ENCODE measurements at regions not wholly inside any gene's neighbourhood (a gene's known extent, or its start where the extent isn't known, plus 50 kb on each side); places are given as distances from the start of the nearest gene placed in this dataset.

DNA sequence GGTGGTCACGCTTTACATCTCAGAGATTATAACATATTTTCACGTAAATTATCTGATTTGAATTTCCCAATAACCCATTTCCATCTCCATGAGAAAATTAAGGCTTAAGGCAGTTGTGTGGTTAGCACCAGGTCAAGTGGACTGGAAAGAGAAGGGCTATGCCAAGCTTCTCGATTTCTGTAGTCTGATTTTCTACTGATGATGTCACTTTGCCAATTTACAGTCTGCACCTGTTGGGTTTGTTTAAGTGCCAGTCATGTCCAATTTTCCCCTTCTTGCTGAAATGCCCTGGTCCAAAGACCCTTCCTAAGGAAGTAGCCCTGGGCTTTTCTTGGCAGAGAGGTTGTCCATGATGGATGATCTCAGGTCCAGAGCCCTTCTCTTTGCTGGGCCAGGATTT lies 562.3 kb upstream of the BTBD3 start:
- Histone ChIP-seq H3K36me3 (no peaks in the 10 kb centered on the region), H3K4me1 (no peaks in the 10 kb centered on the region), H3K27me3 (no peaks in the 10 kb centered on the region), H3K4me3 (ENCODE audit: low read depth, low read length) (no peak overlapping the region), H3K9me3 (no peaks in the 10 kb centered on the region)
- no peak for DNase-seq
- TF ChIP-seq, protein P1, sequence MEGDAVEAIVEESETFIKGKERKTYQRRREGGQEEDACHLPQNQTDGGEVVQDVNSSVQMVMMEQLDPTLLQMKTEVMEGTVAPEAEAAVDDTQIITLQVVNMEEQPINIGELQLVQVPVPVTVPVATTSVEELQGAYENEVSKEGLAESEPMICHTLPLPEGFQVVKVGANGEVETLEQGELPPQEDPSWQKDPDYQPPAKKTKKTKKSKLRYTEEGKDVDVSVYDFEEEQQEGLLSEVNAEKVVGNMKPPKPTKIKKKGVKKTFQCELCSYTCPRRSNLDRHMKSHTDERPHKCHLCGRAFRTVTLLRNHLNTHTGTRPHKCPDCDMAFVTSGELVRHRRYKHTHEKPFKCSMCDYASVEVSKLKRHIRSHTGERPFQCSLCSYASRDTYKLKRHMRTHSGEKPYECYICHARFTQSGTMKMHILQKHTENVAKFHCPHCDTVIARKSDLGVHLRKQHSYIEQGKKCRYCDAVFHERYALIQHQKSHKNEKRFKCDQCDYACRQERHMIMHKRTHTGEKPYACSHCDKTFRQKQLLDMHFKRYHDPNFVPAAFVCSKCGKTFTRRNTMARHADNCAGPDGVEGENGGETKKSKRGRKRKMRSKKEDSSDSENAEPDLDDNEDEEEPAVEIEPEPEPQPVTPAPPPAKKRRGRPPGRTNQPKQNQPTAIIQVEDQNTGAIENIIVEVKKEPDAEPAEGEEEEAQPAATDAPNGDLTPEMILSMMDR (IDR thresholded peaks at IDR 0.05; ENCODE audit: low read depth, low read length), result no peak

DNA sequence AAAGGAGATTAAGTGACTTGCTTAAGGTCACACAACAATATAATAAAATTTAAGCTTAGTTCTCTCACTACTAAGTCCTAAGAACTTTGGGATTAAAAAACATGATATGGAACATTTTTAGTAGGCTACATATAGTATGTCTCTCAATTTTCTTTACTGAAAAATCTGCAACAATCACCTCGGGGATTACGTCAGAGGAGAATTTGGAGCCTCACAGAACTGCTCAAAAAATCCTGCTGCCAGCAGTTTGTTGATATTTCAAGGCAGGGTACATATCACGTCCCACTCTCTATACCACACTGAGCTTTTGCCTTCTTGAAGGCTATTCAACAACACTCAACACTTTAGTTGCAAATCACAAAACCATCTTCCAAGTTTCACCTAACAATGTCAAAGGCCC lies 561.6 kb upstream of the BTBD3 start:
- TF ChIP-seq, protein P1 (IDR thresholded peaks at IDR 0.05; ENCODE audit: low read depth, low read length), result no peak
- H3K36me3 ChIP-seq, result no peaks in the 10 kb centered on the region
- H3K9me3 ChIP-seq, result no peaks in the 10 kb centered on the region
- no peaks in the 10 kb centered on the region for H3K4me1 ChIP-seq
- H3K27me3 ChIP-seq, result no peaks in the 10 kb centered on the region
- DNase-seq, result no peak
- H3K4me3 ChIP-seq (ENCODE audit: low read depth, low read length), result no peak overlapping the region

DNA sequence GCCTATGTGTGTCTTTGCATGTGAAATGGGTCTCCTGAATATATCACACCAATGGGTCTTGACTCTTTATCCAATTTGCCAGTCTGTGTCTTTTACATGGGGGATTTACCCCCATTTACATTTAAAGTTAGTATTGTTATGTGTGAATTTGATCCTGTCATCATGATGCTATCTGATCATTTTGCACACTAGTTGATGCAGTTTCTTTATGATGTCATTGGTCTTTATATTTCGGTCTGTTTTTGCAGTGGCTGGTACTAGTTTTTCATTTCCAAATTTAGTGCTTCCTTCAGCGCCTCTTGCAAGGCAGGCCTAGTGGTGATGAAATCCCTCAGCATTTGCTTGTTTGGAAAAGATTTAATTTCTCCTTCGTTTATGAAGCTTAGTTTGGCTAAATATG lies 555.2 kb upstream of the BTBD3 start:
- Histone ChIP-seq H3K36me3 (no peaks in the 10 kb centered on the region), H3K27me3 (no peaks in the 10 kb centered on the region), H3K9me3 (no peaks in the 10 kb centered on the region), H3K4me1 (no peaks in the 10 kb centered on the region), H3K4me3 (ENCODE audit: low read depth, low read length) (no peak overlapping the region)
- TF ChIP-seq, protein P1 (IDR thresholded peaks at IDR 0.05; ENCODE audit: low read depth, low read length), result no peak
- no peak for DNase-seq

DNA sequence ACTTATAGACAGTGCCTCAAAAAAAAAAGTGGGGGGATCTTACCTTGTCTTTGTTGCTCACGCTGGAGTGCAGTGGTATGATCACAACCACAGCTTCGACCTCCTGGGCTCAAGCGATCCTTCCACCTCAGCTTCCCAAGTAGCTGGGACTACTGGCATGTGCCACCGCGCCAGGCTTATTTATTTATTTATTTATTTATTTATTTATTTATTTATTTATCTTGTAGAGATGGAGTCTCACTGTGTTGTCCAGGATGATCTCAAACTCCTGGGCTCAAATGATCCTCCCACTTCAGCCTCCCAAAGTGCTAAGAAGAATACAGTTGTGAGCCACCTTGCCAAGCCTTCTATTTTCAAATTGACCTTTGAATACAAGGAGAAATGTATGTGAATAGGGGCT lies 553.0 kb upstream of the BTBD3 start:
- no peaks in the 10 kb centered on the region for H3K9me3 ChIP-seq
- DNase-seq, result no peak
- no peak overlapping the region for H3K4me3 ChIP-seq (ENCODE audit: low read depth, low read length)
- no peaks in the 10 kb centered on the region for H3K27me3 ChIP-seq
- H3K36me3 ChIP-seq, result no peaks in the 10 kb centered on the region
- TF ChIP-seq, protein P1 (IDR thresholded peaks at IDR 0.05; ENCODE audit: low read depth, low read length), result no peak
- no peaks in the 10 kb centered on the region for H3K4me1 ChIP-seq

DNA sequence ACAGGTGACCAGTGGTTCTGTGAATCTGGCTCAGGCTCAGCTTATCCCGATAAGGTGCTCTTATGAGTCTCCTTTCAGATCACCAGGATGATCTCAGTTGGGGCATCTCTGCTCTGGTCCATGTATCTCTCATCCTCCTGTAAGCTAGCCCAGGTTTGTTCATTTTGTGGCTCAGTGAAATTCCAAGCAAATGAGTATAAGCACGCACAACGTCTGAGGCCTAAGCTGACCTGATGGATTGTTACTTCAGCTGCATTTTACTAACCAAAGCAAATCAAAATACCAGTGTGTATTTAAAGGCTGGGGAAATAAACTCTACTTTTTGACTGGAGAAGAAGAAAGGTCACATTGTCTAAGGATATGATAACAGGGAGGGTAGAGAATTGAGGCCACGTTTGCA lies 551.0 kb upstream of the BTBD3 start:
- Histone ChIP-seq H3K4me1 (no peaks in the 10 kb centered on the region), H3K36me3 (no peaks in the 10 kb centered on the region), H3K4me3 (ENCODE audit: low read depth, low read length) (no peak overlapping the region), H3K27me3 (no peaks in the 10 kb centered on the region), H3K9me3 (no peaks in the 10 kb centered on the region)
- TF ChIP-seq, protein P1 (IDR thresholded peaks at IDR 0.05; ENCODE audit: low read depth, low read length), result no peak
- no peak for DNase-seq

DNA sequence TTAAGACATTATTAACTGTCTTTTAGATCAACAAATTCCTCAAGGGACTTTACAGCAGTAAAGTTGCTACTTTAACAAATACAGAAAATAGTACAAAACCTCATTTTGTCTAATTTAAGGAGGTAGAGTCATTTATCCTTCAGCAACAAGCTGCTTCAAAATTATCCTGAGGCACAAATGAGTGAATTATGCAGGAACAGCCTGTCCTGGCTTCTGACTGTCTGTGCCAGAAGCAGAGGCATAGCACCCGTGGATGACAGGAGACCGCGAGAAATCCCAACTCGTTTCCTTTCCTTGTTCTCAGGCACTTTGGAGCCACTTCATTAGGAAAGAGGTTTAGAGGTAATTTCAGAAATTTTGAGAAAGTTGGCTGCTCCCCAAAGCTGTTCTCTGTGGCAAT lies 549.2 kb upstream of the BTBD3 start:
- Histone ChIP-seq H3K27me3 (no peaks in the 10 kb centered on the region), H3K9me3 (no peaks in the 10 kb centered on the region), H3K36me3 (no peaks in the 10 kb centered on the region), H3K4me3 (ENCODE audit: low read depth, low read length) (no peak overlapping the region), H3K4me1 (no peaks in the 10 kb centered on the region)
- TF ChIP-seq, protein P1 (IDR thresholded peaks at IDR 0.05; ENCODE audit: low read depth, low read length), result no peak
- no peak for DNase-seq
